Keratinocyte (primary cell): ENCODE measurements at regions not wholly inside any gene's neighbourhood (a gene's known extent, or its start where the extent isn't known, plus 50 kb on each side); places are given as distances from the start of the nearest gene placed in this dataset.

Experiments used
- DNase-seq: peaks from one replicate; pipeline ENCODE4 v3.0.0-alpha.2; 2011; ENCODE audit warnings: low read depth, missing footprints, low spot score
- FAIRE-seq: peaks from 2 replicates; lab custom pipeline; 2011; peaks lifted over from hg19 to GRCh38; lab: Jason Lieb, UNC
- H2AFZ ChIP-seq: 2 replicates; pipeline ENCODE4 v1.6.0; 2012; ENCODE audit warnings: low read length, control low read depth, inconsistent platforms; ENCODE audit not compliant: control insufficient read depth
- H3K27ac ChIP-seq: 2 replicates; pipeline ENCODE4 v1.5.1; 2011; ENCODE audit warnings: low read length; ENCODE audit not compliant: control insufficient read depth, insufficient read depth
- H3K27me3 ChIP-seq: 3 replicates; pipeline ENCODE4 v1.6.0; 2011; ENCODE audit warnings: low read length; ENCODE audit not compliant: control insufficient read depth, insufficient read depth; ENCODE audit errors: extremely low read depth
- H3K36me3 ChIP-seq, 2 experiments: 2 replicates in 1 of 2; 3 replicates in 1 of 2; pipeline ENCODE4 v1.5.1; 2011; ENCODE audit warnings: low read length in 2 of 2, mild to moderate bottlenecking in 1 of 2; ENCODE audit not compliant: control insufficient read depth in 2 of 2, insufficient read depth in 2 of 2; ENCODE audit errors: extremely low read depth in 1 of 2
- H3K4me1 ChIP-seq: 3 replicates; pipeline ENCODE4 v1.5.1; 2011; ENCODE audit warnings: low read length; ENCODE audit not compliant: control insufficient read depth, insufficient read depth; ENCODE audit errors: extremely low read depth
- H3K4me2 ChIP-seq: 3 replicates; pipeline ENCODE4 v1.6.0; 2011; ENCODE audit warnings: low read depth, low read length; ENCODE audit not compliant: control insufficient read depth, insufficient read depth; ENCODE audit errors: extremely low read depth
- H3K4me3 ChIP-seq, 3 experiments: fragments of 200-600 bp in 1 of 3; sonication (generic) in 1 of 3; 2 replicates in 2 of 3; 3 replicates in 1 of 3; pipeline ENCODE4 v1.5.1; 2011 to 2016; ENCODE audit warnings: low read length in 3 of 3, mild to moderate bottlenecking in 3 of 3, control low read depth in 2 of 3, inconsistent platforms in 1 of 3, low read depth in 1 of 3, mixed read lengths in 1 of 3, mixed run types in 1 of 3, moderate library complexity in 1 of 3; ENCODE audit not compliant: control insufficient read depth in 2 of 3, insufficient read depth in 2 of 3; ENCODE audit errors: extremely low read depth in 1 of 3
- H3K79me2 ChIP-seq: 2 replicates; pipeline ENCODE4 v1.6.0; 2012; ENCODE audit warnings: low read length; ENCODE audit not compliant: control insufficient read depth, insufficient read depth
- H3K9ac ChIP-seq: 3 replicates; pipeline ENCODE4 v1.6.0; 2011; ENCODE audit warnings: low read length; ENCODE audit not compliant: control insufficient read depth, insufficient read depth; ENCODE audit errors: extremely low read depth
- H3K9me1 ChIP-seq: 3 replicates; pipeline ENCODE4 v1.6.0; 2011; ENCODE audit warnings: low read length; ENCODE audit not compliant: control insufficient read depth, insufficient read depth; ENCODE audit errors: extremely low read depth
- H3K9me3 ChIP-seq: 2 replicates; pipeline ENCODE4 v1.5.1; 2012; ENCODE audit warnings: low read depth, low read length; ENCODE audit not compliant: control insufficient read depth
- H4K20me1 ChIP-seq: 3 replicates; pipeline ENCODE4 v1.6.0; 2011; ENCODE audit warnings: low read length; ENCODE audit not compliant: control insufficient read depth, insufficient read depth; ENCODE audit errors: extremely low read depth
- EZH2 ChIP-seq: IDR thresholded peaks from one replicate; pipeline ENCODE4 v1.6.1; 2012; ENCODE audit warnings: inconsistent platforms, mild to moderate bottlenecking, low read length, moderate library complexity
- dilution Hi-C: fragments of 300-500 bp; cut with MboI; formaldehyde crosslinking; loops from one replicate; pipeline ENCODE4 v1.7.0; 2020; ENCODE audit warnings: low sequenced_read_pairs; ENCODE audit not compliant: extremely low pct_ligation_motif_present
- TF ChIP-seq, protein P1 (sequence below), 3 experiments: IDR thresholded peaks in 1 of 3; conservative IDR thresholded peaks in 1 of 3; optimal IDR thresholded peaks in 1 of 3; 2 replicates in 2 of 3; 3 replicates in 1 of 3; pipeline versions ENCODE3 to v1.5.1; 2011; ENCODE audit warnings: low read length in 3 of 3, mild to moderate bottlenecking in 3 of 3, moderate library complexity in 2 of 3, control low read depth in 1 of 3, inconsistent platforms in 1 of 3; ENCODE audit not compliant: insufficient read depth in 2 of 3; ENCODE audit errors: extremely low read depth in 1 of 3

DNA sequence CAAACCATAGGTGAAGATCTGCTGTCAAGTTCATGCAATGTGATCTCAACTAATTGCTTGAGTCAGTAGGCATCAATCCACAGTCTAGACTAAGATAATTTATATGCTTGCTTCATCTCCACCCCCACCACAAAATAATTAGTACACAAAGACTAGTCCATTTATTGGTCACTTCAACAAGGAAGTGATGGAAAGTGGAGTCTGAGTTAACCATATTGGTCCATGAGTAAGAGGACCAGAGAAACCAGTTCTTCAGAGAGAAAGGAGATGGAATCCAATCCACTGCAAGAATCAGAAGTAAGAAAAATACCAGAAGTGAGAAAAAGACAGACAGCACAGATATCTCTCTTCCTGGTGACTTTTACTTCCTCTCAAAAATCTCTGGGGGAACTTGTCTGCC is 366.5 kb downstream of the CHSY3 start:
- H3K27ac ChIP-seq, result no peak overlapping the region
- FAIRE-seq, result no peak
- H3K9ac ChIP-seq, result no peak overlapping the region
- H3K27me3 ChIP-seq, result no peaks in the 10 kb centered on the region
- no peaks in the 10 kb centered on the region for H3K9me3 ChIP-seq
- peaks cover 2% of the 10 kb centered on the region for H3K4me1 ChIP-seq
- H3K9me1 ChIP-seq, result no peaks in the 10 kb centered on the region
- no peak for DNase-seq
- H3K79me2 ChIP-seq, result no peaks in the 10 kb centered on the region
- dilution Hi-C loops, result no loop called here
- TF ChIP-seq, protein P1, sequence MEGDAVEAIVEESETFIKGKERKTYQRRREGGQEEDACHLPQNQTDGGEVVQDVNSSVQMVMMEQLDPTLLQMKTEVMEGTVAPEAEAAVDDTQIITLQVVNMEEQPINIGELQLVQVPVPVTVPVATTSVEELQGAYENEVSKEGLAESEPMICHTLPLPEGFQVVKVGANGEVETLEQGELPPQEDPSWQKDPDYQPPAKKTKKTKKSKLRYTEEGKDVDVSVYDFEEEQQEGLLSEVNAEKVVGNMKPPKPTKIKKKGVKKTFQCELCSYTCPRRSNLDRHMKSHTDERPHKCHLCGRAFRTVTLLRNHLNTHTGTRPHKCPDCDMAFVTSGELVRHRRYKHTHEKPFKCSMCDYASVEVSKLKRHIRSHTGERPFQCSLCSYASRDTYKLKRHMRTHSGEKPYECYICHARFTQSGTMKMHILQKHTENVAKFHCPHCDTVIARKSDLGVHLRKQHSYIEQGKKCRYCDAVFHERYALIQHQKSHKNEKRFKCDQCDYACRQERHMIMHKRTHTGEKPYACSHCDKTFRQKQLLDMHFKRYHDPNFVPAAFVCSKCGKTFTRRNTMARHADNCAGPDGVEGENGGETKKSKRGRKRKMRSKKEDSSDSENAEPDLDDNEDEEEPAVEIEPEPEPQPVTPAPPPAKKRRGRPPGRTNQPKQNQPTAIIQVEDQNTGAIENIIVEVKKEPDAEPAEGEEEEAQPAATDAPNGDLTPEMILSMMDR (optimal IDR thresholded peaks at IDR 0.05 in 1 of 3, IDR thresholded peaks at IDR 0.05 in 1 of 3, conservative IDR thresholded peaks at IDR 0.05 in 1 of 3; ENCODE audit: extremely low read depth in 1 of 3, insufficient read depth in 2 of 3, low read length in 3 of 3), result no peak
- no peak for TF ChIP-seq EZH2
- H4K20me1 ChIP-seq, result no peaks in the 10 kb centered on the region
- H3K4me2 ChIP-seq, result no peak overlapping the region
- H3K4me3 ChIP-seq, result no peak overlapping the region
- H2AFZ ChIP-seq, result no peak overlapping the region
- H3K36me3 ChIP-seq, result no peaks in the 10 kb centered on the region

DNA sequence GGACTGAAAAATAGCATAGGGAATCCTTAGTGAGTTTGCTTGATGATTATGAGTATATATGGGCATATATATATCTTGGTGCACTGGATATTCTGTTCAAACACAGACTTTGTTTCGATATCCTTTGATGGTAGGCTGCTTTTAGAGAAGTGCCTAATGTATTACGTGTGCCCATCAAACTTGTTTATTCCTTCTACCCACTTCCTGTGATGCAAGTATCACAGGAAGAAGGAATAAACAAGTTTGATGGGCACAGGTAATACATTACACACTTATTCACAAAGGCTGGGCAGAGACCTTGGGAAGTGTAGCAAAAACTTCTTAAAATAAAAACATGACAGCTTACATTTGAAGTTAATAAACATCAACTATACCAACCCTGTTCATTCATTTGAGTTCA is 364.2 kb downstream of the CHSY3 start:
- Histone ChIP-seq H3K36me3 (no peaks in the 10 kb centered on the region), H2AFZ (no peak overlapping the region), H3K9me1 (no peaks in the 10 kb centered on the region), H3K27me3 (no peaks in the 10 kb centered on the region), H4K20me1 (no peaks in the 10 kb centered on the region), H3K79me2 (no peaks in the 10 kb centered on the region), H3K27ac (no peak overlapping the region), H3K9me3 (no peaks in the 10 kb centered on the region), H3K4me1 (peaks cover 2% of the 10 kb centered on the region), H3K4me2 (no peak overlapping the region), H3K4me3 (no peak overlapping the region), H3K9ac (no peak overlapping the region)
- TF ChIP-seq EZH2, result no peak
- TF ChIP-seq, protein P1 (optimal IDR thresholded peaks at IDR 0.05 in 1 of 3, IDR thresholded peaks at IDR 0.05 in 1 of 3, conservative IDR thresholded peaks at IDR 0.05 in 1 of 3; ENCODE audit: extremely low read depth in 1 of 3, insufficient read depth in 2 of 3, low read length in 3 of 3), result no peak
- no peak for DNase-seq
- no peak for FAIRE-seq
- dilution Hi-C loops, result no loop called here
